ENCODE measurements at regions not wholly inside any gene's neighbourhood (a gene's known extent, or its start where the extent isn't known, plus 50 kb on each side); places are given as distances from the start of the nearest gene placed in this dataset.

DNA sequence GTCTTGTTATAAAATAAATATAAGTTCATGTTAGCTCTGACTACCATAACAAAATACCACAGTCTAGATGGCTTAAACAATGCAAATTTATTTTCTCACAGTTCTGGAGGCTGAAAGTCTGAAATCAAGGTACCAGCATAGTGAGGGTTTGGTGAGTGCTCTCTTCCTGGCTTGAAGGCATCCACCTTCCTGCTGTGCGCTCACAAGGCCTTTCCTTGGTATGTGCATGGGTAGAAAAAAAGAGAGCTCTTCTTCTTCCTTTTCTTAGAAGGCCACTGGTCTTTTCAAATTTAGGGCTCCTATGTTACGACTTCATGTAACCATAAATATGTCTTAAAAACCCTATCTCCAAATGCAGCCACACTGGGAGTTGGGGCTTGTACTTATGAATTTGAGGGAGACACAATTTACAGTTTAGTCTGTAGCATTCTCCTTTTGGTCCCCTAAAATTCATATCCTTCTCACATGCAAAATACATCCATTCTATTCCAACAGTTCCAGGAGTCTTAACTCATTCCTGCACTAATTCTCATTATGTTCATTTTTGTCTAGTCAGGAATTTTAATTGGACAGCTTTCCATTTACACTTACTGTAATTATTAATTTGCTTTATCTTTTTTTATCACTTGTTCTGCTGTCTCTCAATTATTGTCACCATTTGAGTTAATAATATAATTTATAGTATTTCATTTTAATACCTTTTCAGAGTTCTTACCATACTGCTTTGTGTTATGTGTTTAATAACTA is 381.9 kb upstream of the EPHA7 start:
- TF ChIP-seq, protein P1, sequence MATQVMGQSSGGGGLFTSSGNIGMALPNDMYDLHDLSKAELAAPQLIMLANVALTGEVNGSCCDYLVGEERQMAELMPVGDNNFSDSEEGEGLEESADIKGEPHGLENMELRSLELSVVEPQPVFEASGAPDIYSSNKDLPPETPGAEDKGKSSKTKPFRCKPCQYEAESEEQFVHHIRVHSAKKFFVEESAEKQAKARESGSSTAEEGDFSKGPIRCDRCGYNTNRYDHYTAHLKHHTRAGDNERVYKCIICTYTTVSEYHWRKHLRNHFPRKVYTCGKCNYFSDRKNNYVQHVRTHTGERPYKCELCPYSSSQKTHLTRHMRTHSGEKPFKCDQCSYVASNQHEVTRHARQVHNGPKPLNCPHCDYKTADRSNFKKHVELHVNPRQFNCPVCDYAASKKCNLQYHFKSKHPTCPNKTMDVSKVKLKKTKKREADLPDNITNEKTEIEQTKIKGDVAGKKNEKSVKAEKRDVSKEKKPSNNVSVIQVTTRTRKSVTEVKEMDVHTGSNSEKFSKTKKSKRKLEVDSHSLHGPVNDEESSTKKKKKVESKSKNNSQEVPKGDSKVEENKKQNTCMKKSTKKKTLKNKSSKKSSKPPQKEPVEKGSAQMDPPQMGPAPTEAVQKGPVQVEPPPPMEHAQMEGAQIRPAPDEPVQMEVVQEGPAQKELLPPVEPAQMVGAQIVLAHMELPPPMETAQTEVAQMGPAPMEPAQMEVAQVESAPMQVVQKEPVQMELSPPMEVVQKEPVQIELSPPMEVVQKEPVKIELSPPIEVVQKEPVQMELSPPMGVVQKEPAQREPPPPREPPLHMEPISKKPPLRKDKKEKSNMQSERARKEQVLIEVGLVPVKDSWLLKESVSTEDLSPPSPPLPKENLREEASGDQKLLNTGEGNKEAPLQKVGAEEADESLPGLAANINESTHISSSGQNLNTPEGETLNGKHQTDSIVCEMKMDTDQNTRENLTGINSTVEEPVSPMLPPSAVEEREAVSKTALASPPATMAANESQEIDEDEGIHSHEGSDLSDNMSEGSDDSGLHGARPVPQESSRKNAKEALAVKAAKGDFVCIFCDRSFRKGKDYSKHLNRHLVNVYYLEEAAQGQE (IDR thresholded peaks at IDR 0.05; ENCODE audit: low read depth): no peak
- no peak for TF ChIP-seq TEAD4 (IDR thresholded peaks at IDR 0.05)
